ENCODE measurements at regions not wholly inside any gene's neighbourhood (a gene's known extent, or its start where the extent isn't known, plus 50 kb on each side); places are given as distances from the start of the nearest gene placed in this dataset.
"Not testable (repeated sequence)": the region's sequence is repeated elsewhere in the genome, so short reads cannot be mapped to it uniquely, and the experiment has no call there.

DNA sequence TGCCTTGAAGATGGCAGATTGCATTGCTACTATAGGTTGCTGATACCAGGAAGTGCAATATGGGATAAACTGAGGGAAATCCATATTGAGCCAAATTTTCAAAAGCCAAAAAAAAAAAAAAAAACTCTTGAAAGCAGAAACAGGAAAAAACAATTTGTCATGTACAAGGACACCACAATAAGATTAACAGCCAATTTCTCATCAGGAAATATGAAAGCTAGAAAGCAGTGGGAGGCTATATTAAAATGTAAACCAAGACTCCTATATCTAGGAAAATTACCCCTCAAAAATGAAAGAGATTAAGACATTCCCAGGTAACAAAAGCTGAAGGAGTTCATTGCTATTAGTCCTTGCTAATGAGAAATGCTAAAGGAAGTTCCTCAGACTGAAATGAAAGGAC lies 462.8 kb upstream of the DPH6 start:
- no peak for DNase-seq

DNA sequence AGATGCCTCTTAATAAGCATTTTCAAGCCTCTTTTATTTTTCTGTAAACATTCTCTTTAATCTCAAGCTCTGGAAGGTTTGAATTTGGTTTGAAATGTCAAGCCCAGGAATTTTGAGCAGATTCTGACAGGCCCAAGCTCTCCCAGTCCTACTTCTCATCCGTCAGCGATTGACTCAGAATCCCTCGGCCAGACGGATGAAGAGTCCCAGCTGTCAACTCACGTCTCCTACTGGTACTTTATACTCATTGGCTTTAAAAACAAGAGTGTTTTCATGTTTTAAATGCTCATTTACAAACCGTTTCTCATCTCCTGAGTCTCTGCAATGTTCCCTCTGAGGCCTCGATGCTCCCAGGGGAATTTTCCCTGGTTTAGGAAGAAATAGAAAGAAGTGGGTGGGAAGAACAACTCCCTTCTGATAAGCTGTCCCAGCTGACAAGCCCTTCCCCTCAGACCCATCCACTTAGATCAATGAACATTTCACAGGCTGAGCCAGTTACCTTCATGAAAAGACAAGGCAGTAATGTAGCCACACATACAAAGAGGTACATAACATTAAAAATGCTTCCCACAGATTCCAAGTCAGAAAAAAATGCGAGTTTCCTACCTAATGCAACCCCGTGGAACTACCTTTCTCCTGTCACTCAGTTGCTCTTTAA lies 478.2 kb upstream of the DPH6 start:
- no peak for DNase-seq

DNA sequence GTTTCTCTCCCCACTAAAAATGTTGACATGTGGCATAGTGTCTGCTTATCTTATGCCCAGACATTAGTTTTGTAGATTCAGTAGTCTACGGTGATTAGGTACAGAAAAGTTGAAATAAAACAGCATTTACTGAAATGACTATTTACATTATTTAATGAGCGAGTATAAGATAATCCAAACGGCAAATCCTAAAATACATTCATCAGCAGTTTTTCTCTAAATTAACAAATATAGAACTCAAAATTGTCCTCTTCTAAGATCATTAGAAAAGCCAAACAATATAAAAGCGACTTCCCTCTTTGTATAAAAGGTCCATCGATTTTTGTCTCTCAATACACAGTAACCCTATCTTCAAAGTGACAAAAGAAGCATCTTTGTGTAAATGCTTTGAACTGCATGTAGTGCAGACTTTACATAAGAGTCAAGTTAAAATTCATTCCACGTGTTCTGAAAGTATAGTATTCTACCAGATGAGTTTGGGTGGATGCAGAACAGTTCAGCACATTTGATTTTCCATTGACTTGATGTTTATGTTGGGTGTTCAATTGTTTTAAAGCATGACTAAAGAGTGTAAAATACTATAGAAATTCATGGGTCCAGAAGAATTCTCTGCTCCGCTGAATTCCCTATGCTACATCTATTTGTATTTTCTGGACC lies 480.8 kb upstream of the DPH6 start:
- DNase-seq: no peak

DNA sequence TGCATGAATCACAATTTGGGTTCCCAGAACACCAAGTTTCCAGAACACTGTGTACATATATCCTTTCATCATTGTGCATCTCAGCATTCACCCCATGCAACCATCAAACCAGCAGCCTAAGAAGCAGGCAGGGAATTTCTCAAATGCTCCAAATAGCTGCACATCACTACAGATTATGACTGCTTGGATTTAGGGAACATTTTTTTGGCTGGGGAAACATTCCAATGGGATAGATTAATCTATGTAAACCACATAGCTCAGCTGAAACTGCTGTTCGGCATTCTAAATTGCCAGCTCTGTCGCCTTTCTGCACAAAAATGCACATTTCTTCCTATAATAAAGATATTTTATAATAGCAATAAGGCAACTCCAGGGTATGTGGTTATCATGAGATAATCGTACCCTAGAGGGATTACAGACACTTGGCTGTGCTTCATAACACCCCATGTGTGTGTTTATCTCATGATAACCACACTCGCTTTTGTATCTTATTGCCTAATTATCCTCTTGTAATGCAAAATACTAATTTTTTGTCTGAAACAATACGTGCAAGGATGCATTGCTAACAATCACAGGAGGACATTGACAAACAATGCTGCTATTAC lies 483.7 kb upstream of the DPH6 start:
- DNase-seq: no peak

DNA sequence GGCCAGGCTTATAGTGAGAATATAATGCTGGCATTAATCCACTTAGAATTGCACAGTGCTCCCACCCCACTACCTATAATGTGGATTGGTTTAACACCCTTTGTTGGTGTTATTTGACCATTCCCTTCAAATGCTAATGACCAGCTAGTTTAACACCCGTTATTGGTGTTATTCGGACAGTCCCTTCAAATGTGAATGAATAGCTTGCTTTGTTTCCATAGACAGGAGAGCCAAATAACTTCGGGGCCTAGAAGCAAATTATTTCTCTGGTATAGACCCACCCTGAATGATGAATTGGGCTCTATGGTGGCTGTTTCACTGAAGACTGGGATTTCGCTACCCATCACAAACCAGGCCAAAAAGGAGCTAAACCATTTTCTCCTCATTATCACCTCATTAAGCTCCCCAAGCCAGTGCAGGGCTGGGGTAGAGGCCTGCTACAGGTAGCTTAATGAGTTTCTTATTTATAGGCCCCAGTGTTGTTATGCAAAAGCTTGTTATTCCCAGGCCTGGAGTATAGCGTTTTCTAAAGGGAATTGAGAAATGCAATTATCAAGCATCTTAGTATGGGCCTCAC lies 494.1 kb upstream of the DPH6 start:
- no peak for DNase-seq

DNA sequence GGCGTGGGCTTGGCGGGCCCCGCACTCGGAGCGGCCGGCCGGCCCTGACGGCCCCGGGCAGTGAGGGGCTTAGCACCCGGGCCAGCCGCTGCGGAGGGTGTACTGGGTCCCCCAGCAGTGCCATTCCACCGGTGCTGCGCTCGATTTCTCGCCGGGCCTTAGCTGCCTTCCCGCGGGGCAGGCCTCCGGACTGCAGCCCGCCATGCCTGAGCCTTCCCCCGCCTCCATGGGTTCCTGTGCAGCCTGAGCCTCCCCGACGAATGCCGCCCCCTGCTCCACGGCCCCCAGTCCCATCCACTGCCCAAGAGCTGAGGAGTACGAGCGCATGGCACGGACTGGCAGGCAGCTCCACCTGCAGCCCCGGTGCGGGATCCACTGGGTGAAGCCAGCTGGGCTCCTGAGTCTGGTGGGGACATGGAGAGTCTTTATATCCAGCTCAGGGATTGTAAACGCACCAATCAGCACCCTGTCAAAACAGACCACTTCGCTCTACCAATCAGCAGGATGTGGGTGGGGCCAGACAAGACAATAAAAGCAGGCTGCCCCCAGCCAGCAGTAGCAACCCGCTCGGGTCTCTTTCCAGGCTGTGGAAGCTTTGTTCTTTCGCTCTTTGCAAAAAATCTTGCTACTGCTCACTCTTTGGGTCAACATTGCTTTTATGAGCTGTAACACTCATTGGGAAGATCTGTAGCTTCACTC lies 501.2 kb upstream of the DPH6 start:
- DNase-seq: not testable (repeated sequence)

DNA sequence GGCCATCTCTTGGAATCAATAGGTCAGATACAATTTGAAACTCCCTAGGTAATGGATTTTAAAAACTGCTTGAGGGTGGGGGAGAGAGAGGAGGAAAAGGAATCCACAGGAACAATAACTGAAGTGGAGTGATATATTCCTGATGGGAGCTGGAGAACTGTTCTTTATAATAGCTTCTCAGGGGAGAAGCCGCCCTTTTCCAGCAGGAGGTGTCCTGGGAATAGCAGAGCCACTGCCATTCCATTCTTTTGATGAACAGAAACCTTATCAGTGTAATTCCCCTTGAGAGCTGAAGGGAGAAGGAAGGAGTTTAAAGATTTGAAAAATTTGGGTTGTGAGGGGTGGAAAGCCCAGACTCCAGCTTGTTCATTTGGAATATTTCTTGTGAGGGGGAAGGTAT lies 504.9 kb upstream of the DPH6 start:
- no peak for DNase-seq

DNA sequence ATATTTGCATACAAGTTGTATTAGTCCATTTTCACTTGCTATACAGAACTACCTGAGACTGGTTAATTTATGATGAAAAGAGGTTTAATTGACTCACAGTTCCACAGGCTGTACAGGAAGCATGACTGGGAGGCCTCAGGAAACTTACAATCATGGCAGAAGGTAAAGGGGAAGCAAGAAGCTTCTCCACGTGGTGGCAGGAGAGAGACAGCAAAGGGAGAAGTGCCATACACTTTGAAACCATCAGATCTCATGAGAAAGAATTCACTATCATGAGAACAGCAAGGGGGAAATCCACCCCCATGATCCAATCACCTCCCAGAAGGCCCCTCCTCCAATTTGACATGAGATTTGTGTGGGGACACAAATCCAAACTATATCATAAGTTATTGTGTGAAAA lies 506.7 kb upstream of the DPH6 start:
- not testable (repeated sequence) for DNase-seq

DNA sequence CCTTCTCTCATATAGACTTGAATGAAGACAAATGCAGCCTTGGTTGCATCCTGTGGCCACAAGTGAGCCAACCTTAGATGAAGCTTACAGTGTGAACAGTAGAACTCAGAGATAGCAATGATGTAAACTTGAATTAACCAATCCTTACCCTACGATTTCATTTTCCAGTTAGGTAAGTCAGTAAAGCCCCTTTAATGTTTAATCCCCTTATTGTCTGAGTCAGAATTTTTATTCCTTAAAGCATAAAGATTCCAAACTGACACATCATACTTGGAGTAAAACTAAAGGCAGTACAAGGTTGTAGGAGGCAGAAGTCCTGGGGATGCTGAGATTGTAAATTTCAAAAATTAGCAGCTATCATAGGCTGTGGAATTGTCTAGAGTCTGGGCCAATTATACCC lies 507.8 kb upstream of the DPH6 start:
- no peak for DNase-seq

DNA sequence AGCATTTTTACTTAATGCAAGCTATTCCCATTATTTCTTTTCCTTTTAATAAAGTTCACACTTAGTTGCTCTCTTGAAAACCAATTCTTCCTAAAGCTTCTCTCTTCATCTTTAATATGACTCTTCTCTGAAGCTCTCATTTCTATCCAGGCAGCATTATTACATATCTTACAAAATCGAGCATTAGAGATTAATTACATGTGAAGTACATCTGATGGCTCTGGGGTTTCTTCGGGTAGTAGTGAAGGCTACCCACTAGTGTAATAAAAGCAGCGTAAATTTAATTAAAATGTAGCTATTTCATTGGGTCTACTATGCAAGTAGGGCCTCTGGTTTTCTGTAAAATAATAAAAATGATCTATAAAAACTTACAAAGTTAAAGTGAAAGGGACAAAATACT lies 513.6 kb upstream of the DPH6 start:
- DNase-seq: no peak

DNA sequence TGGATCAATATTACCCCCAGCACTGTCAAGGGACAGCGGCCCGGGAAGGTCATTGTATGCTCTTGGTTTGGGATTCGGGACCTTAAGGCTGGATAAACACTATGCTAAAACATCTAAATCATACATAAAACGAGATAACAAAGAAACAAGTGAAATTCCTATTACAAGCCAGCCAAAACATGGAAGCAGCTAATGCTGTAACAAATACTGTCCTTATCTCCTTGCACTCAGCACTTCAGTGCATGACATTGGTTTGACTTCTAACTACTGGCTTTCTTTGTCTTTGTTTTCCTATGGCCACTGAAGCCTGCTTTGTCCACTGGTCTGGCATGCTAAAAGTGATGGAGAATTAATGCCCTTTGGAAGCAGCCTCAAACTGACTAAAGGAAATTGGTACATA lies 516.4 kb upstream of the DPH6 start:
- no peak for DNase-seq

DNA sequence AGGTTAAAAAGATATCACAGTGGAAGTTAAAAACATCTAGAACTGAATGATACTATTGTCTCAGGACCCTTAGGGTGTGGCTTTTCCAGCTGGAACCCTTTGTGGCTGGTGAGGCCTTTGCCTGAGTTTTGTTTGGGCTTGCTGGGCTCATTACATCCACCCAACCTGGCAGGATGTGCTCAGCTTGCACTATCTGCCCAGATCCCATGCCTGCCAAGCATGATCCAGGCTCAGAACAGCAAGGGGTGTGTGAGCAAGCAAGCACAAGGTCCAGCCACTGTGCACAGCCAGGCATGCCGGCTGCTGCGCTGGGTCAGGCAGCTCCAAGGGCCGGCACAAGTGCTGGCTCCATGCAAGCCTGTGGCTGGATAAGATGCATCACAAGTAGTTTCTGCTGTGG lies 512.7 kb upstream of the CDIN1 start:
- no peak for DNase-seq

DNA sequence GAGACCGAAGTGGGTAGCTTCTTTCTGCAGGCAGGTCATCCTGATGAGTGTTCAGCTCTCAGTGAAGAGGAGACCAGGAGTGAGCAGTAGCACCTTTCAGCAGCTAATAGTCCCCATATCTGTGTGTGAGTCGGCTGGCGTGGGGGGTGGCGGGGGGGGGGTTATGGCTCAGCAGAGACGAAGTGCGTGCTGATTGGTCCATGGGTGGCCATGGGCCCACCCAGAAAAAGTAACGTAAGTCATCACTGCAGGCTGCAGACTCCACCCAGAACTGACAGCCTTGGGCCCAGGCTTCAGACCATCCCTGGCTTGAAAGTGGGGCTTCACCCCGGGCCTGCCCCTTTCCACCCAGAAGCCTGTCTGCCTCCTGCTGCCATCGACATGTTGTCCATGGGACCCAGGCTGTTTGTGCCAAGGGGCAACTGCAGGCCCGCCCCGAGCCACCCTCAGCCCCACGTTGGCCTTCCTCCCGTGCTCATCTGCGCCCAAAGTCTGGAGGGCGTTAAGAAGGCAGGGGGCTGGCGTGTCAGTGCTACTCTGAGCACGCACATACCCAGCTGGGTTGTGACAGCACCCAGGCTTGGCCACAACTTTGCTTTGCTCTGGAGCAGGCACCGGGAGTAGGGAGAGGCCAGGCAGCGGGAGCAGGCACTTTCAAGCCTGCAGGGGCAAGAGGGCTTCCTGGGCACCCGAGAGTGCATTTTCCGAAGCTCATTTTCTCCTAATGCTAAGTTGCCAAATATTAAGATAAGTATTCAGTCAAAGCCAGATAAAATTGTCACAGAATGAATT lies 511.7 kb upstream of the CDIN1 start:
- no peak for DNase-seq

DNA sequence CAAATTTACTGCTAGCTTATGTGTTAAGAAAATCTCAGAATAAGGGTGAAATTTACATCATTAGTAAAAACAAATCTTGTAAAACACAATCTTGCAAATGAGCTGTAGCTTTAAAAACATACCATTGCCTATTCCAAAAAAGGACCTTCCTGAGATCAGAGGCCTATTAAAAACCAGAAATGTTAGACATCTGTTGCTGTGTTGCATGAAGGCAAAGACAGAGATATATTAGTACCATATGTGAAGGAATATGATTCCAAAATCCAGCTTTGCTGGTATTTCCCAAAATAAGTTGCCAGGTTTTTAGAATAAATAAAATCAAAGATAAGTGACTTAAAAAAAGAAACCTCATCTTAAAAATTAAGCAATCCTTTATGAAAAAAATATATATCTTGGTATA lies 504.1 kb upstream of the CDIN1 start:
- no peak for DNase-seq

DNA sequence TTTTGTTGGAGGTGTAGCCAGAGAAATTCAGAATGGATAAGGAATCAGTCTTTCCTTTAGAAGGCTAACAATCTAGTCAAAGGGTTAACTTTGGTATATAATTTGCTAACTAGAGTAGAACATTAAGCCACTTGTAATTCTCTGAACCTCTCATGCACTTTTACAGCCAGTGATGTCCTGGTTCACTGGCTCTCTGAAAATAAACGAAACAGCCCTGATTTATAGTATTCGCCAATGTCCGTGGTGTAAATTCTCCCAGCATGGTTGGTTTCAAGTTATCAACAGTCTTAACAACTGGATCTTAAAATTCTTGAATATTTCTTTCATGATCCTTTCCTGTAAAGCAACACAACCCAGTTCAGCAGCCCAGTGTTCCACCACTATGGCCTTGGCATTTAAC lies 500.4 kb upstream of the CDIN1 start:
- no peak for DNase-seq

DNA sequence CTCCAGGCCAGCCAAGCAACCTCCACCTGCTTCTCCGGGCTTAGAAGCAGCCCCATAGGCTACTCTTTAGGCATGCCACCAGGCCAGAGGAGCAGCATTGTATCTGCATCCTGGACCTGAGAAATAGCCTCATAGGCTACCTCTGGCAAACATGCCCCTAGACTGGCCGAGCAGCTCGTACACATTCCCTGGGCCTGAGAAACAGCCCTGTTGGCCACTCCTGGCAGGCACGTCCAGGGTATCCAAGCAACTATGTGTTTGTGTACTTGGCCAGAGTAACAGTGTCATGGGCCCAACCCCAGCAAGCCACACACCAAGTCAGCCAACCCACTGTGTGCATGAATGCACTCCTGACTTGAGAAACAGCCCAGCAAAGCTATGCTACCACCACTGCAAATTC lies 498.7 kb upstream of the CDIN1 start:
- no peak for DNase-seq

DNA sequence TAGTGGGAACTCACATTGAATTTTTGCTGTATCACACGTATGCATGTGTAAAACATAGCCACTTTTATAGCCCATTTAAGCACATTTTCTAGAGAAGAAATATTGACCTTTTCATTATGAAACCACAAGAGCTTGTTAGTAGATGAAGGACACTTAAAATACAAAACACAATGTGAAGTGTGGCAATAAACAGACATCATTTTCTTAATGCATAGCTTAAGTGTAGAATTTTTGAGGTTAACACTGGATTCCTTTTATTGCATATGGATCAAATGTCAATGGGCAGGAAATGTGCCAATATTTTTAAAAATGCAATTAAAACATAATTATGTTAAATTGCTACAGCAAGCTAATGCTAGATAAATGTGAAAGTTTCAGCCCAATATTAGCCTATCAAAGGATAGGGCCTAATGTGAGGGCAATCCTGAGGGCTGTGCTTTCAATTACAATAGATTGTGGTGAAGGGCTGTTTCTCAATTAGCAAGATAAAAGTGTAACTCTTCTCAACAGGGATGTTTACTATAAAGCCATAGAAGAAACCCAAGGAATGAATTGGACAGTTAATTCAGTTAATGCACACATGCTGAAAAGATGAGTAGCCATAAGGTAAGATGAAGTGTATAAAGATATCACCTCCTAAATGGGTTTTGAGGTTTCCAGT lies 489.0 kb upstream of the CDIN1 start:
- no peak for DNase-seq

DNA sequence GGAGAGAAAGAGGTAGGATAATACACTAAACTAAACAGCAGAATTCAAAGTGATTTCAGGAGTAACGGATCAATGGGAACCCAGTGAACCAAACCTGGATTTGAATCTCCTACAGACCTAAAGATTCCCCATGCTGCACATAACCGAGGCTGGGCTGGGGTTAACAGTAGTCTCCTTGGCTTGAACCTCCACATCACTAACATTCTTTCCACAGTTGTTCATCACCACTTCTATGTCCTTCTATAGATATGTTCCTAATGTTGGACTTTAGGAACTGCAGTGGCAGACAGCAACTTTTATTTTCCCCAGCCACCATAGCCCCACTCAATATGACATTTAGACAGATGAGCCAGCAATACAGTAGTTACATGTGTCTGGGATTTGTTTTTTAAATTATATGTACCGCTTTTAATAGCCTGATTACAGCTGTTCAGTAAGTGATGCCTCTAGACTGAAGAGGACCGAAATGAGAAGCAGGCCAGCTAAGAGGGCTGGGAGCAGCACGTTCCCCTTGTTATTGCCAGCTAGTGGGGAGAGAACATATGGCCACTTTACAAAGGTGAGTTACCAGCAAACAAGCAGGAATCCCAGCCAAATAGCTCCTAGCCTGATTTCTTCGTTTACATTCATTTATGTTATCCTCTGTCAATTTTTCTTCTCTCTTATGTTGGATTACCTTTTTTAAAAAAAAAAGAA lies 472.6 kb upstream of the CDIN1 start:
- no peak for DNase-seq

DNA sequence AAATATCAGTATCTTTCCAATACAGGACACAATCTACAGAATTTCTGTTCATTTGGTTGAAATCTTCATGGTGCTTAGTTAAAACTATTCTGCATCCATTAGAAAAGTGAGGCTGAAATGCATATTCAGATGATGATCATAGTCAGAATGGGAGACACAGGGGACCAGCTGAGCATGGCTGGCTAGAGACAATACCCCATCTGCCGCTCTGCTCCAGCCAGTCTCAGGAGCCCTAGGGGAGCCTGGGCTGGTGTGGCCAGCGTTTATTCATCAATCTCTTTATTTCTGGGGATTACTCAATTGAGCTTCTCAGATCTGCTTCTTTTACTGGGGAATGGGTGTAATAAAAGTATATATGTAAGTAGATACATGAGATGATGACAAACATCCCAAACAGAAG lies 470.9 kb upstream of the CDIN1 start:
- DNase-seq: no peak

DNA sequence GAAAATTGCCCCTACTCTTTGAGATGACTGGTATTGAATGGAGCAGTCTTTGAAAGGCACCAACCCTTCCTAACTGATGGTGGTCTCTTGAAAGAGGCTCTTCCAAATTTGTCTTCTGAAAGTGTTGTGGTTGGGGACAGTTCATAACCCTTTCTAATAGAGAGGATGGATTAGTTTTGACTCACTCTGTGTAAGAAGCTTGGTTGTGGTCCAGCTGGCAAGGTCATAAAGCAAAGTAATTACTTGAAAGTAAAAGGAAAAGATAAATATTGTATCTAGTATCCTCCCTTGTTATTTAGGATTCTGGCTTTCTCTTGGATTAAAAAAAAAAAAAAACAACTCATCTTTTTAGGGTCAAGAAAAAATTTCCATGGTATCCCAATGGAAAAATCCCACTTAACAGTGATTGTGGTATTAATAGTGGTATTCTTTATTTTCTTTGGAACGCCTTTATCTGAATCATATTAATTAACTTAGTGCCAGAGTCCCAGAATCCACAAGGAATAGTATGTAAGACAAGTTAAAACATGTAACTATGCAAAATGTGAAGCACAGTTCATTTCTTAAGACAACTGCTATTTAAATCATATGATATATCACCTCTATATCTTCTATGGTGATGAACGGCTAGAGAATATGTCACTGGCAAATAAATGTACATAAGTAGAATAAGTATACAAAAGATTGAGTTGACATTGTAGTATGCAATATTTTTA lies 469.3 kb upstream of the CDIN1 start:
- DNase-seq: no peak

DNA sequence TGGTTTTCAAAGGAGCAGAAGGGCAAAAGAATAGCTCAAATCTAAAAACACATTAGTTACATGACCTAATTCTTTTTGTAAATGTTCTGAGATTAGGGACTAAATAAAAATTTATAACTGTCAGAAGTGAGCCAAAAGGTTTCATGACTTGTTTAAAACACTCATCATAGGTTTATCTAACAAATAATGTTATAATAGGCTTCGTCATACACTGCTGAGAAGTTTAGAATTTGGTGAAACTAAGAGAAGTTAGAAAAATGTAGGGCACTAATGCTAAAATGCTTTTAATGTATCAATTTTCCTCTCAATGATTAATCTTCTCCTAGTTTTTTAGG lies 468.8 kb upstream of the CDIN1 start:
- DNase-seq: no peak

Data from MV-4-11 (cell line).